ENCODE measurements at regions not wholly inside any gene's neighbourhood (a gene's known extent, or its start where the extent isn't known, plus 50 kb on each side); places are given as distances from the start of the nearest gene placed in this dataset.

GRCh38 chr20:22315073-22315472, 269.3 kb downstream of the FOXA2 start:
- DNase-seq (ENCODE audit: low read depth): no peak

- no peak for DNase-seq (ENCODE audit: low read depth)
These were observed 271.5 kb downstream of the FOXA2 start for GRCh38 chr20:22312744-22313346.

GRCh38 chr20:22308934-22309333, 275.4 kb downstream of the FOXA2 start:
- no peak for DNase-seq (ENCODE audit: low read depth)

GRCh38 chr20:22307409-22307808, 277.0 kb downstream of the FOXA2 start:
- no peak for DNase-seq (ENCODE audit: low read depth)

GRCh38 chr20:22305381-22305780, 279.0 kb downstream of the FOXA2 start:
- DNase-seq (ENCODE audit: low read depth): no peak

GRCh38 chr20:22303523-22303922, 280.8 kb downstream of the FOXA2 start:
- no peak for DNase-seq (ENCODE audit: low read depth)

- DNase-seq (ENCODE audit: low read depth): no peak
These were observed 282.3 kb downstream of the FOXA2 start for GRCh38 chr20:22302039-22302438.

GRCh38 chr20:22293886-22294285, 290.5 kb downstream of the FOXA2 start:
- DNase-seq (ENCODE audit: low read depth): no peak

- no peak for DNase-seq (ENCODE audit: low read depth)
These were observed 294.9 kb downstream of the FOXA2 start for GRCh38 chr20:22289442-22289841.

- DNase-seq (ENCODE audit: low read depth): no peak
These were observed 295.4 kb downstream of the FOXA2 start for GRCh38 chr20:22288957-22289356.

- DNase-seq (ENCODE audit: low read depth): no peak
These were observed 296.2 kb downstream of the FOXA2 start for GRCh38 chr20:22288156-22288555.

GRCh38 chr20:22285555-22285954, 298.8 kb downstream of the FOXA2 start:
- no peak for DNase-seq (ENCODE audit: low read depth)

- DNase-seq (ENCODE audit: low read depth): no peak
These were observed 301.7 kb downstream of the FOXA2 start for GRCh38 chr20:22282696-22283095.

- no peak for DNase-seq (ENCODE audit: low read depth)
These were observed 310.0 kb downstream of the FOXA2 start for GRCh38 chr20:22274330-22274729.

- no peak for DNase-seq (ENCODE audit: low read depth)
These were observed 315.7 kb downstream of the FOXA2 start for GRCh38 chr20:22268675-22269074.

- DNase-seq (ENCODE audit: low read depth): no peak
These were observed 319.5 kb downstream of the FOXA2 start for GRCh38 chr20:22264917-22265316.

- no peak for DNase-seq (ENCODE audit: low read depth)
These were observed 323.9 kb downstream of the FOXA2 start for GRCh38 chr20:22260506-22260905.

GRCh38 chr20:22257912-22258311, 326.5 kb downstream of the FOXA2 start:
- DNase-seq (ENCODE audit: low read depth): no peak

GRCh38 chr20:22248051-22248667, 336.2 kb downstream of the FOXA2 start:
- no peak for DNase-seq (ENCODE audit: low read depth)

- no peak for DNase-seq (ENCODE audit: low read depth)
These were observed 339.2 kb downstream of the FOXA2 start for GRCh38 chr20:22245139-22245538.

- no peak for DNase-seq (ENCODE audit: low read depth)
These were observed 341.3 kb downstream of the FOXA2 start for GRCh38 chr20:22243067-22243466.

- no peak for DNase-seq (ENCODE audit: low read depth)
These were observed 342.8 kb downstream of the FOXA2 start for GRCh38 chr20:22241609-22242008.

- DNase-seq (ENCODE audit: low read depth): no peak
These were observed 351.4 kb downstream of the FOXA2 start for GRCh38 chr20:22232923-22233322.

GRCh38 chr20:22232473-22232872, 351.9 kb downstream of the FOXA2 start:
- no peak for DNase-seq (ENCODE audit: low read depth)
